Nephron progenitor cell (in vitro differentiated cells): ENCODE measurements at regions not wholly inside any gene's neighbourhood (a gene's known extent, or its start where the extent isn't known, plus 50 kb on each side); places are given as distances from the start of the nearest gene placed in this dataset.

ENCODE experiments used
- DNase-seq: peaks from one replicate; pipeline ENCODE4 v3.0.0; 2021
- H3K27ac Mint-ChIP-seq: 2 replicates; pipeline ENCODE4 v1.8.0; 2021; ENCODE audit warnings: mild to moderate bottlenecking, moderate library complexity, mixed read lengths
- H3K27me3 Mint-ChIP-seq: 2 replicates; pipeline ENCODE4 v1.8.0; 2021; ENCODE audit warnings: mild to moderate bottlenecking, low read depth, mixed read lengths; ENCODE audit not compliant: poor library complexity
- H3K36me3 Mint-ChIP-seq: 2 replicates; pipeline ENCODE4 v1.8.0; 2021; ENCODE audit warnings: low read depth, mixed read lengths
- H3K4me1 Mint-ChIP-seq: 2 replicates; pipeline ENCODE4 v1.8.0; 2021; ENCODE audit warnings: mixed read lengths
- H3K4me3 Mint-ChIP-seq: 2 replicates; pipeline ENCODE4 v1.8.0; 2021; ENCODE audit warnings: mild to moderate bottlenecking, moderate library complexity, mixed read lengths
- H3K9me3 Mint-ChIP-seq: 2 replicates; pipeline ENCODE4 v1.8.0; 2021; ENCODE audit warnings: mild to moderate bottlenecking, moderate library complexity, mixed read lengths
- TF ChIP-seq, protein P1 (sequence below): fragments of 200-600 bp; sonication (generic); IDR thresholded peaks from 2 replicates; pipeline ENCODE4 v1.5.0; 2021; ENCODE audit warnings: antibody characterized with exemption

- TF ChIP-seq, protein P1, sequence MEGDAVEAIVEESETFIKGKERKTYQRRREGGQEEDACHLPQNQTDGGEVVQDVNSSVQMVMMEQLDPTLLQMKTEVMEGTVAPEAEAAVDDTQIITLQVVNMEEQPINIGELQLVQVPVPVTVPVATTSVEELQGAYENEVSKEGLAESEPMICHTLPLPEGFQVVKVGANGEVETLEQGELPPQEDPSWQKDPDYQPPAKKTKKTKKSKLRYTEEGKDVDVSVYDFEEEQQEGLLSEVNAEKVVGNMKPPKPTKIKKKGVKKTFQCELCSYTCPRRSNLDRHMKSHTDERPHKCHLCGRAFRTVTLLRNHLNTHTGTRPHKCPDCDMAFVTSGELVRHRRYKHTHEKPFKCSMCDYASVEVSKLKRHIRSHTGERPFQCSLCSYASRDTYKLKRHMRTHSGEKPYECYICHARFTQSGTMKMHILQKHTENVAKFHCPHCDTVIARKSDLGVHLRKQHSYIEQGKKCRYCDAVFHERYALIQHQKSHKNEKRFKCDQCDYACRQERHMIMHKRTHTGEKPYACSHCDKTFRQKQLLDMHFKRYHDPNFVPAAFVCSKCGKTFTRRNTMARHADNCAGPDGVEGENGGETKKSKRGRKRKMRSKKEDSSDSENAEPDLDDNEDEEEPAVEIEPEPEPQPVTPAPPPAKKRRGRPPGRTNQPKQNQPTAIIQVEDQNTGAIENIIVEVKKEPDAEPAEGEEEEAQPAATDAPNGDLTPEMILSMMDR, result peak; percentile 52
- Mint-ChIP-seq H3K27me3 (peaks cover 21% of the 10 kb centered on the region), H3K4me3 (no peak overlapping the region)
These were observed 107.3 kb upstream of the RUNX3 start for GRCh38 chr1:25037174-25038074.

DNA sequence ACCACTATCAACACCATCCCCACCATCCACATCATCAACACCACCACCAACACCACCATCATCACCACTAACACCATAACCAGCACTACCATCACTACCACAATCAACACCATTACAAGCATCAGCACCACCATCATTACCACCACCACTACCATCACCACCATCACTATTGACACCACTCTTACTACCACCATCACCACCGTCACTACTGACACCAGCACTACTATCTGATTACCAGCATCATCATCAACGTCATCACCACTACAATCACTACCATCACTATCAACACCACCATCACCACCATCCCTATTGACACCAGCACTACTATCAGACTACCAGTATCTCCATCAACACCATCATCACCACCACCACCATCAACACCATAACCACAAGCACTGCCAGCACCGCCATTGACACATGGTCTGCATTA is 106.1 kb upstream of the RUNX3 start:
- Mint-ChIP-seq H3K4me1 (peaks cover 14% of the 10 kb centered on the region), H3K4me3 (no peak overlapping the region), H3K27ac (no peak overlapping the region), H3K27me3 (peaks cover 29% of the 10 kb centered on the region), H3K36me3 (no peaks in the 10 kb centered on the region), H3K9me3 (no peaks in the 10 kb centered on the region)
- TF ChIP-seq, protein P1, result no peak
- no peak for DNase-seq

More at GRCh38 chr1:25037174-25038074, 107.3 kb upstream of the RUNX3 start:
- Mint-ChIP-seq H3K9me3 (no peaks in the 10 kb centered on the region), H3K27ac (no peak overlapping the region), H3K36me3 (no peaks in the 10 kb centered on the region), H3K4me1 (peaks cover 13% of the 10 kb centered on the region)
- DNase-seq, result peak; percentile 57

DNA sequence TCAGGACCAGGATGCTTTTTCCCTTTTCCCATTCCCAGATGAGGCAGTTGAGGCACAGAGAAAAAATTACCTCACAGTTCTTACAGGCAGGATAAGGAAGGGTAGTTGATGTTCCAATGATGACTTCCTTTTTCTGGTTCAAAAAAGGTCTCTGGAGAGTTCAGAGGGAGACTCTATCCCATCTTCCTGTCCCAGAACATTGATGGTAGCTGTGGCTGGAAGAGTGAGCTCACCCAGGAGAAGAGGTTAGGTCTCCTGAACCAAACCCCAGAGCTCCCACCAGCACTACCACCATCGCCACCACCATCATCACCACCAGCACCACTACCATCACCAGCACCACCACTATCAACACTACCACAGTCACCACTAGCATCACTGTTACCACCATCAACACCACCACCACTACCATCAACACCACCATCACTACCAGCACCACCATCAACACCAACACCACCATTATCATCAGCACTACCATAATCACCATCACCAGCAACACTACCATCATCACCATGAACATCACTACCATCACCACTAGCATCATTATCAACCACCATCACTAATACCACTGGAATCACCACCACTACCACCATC is 105.5 kb upstream of the RUNX3 start:
- Mint-ChIP-seq H3K36me3 (no peaks in the 10 kb centered on the region), H3K27ac (no peak overlapping the region), H3K27me3 (peaks cover 28% of the 10 kb centered on the region), H3K4me3 (no peak overlapping the region), H3K4me1 (peaks cover 14% of the 10 kb centered on the region), H3K9me3 (no peaks in the 10 kb centered on the region)
- no peak for DNase-seq
- TF ChIP-seq, protein P1, result no peak

DNA sequence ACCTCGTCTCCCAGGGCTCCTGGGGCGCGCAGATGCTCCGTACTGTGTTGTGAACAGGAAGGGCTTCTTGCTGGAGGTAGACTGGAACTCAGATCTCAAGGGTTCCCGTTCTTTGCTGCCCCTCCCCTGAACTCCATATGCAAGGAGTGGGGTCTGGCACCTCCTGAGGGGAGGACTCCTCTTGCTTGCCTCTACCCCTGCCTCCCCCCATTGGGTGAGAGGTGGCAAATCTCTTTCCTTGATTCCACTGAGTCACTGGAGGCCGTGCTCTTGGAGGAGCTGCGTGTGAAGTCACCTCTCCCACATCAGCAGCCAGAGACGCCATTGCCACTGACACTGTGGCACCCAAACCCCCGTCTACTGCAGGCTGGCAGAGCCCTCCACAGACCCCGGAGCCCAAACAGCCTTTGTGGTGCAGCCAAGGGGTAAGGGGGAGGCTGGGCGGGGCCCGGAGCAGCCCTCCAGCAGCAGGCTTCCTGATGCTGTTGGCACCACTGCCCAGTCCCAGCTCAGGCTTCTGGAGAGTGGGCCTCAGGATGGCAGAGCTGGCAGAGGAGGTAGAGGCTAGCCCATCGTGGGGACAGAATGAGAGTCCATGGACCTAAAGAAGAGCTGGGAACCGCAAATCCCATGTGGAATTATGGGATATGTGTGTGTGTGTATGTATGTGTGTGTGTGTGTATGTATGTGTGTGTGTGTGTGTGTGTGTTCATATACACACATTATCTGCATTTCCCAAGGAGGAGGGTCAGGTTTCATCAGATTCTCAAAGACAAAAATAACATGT is 104.9 kb upstream of the RUNX3 start:
- TF ChIP-seq, protein P1, result no peak
- Mint-ChIP-seq H3K9me3 (no peaks in the 10 kb centered on the region), H3K4me1 (peaks cover 14% of the 10 kb centered on the region), H3K27me3 (peaks cover 23% of the 10 kb centered on the region), H3K4me3 (no peak overlapping the region), H3K27ac (no peak overlapping the region), H3K36me3 (no peaks in the 10 kb centered on the region)
- no peak for DNase-seq

GRCh38 chr1:25033828-25034705 is 104.0 kb upstream of the RUNX3 start:
- DNase-seq, result no peak
- no peak overlapping the region for H3K27ac Mint-ChIP-seq
- no peak overlapping the region for H3K4me3 Mint-ChIP-seq
- H3K4me1 Mint-ChIP-seq, result peaks cover 14% of the 10 kb centered on the region
- TF ChIP-seq, protein P1, result no peak
- no peaks in the 10 kb centered on the region for H3K9me3 Mint-ChIP-seq
- H3K36me3 Mint-ChIP-seq, result no peaks in the 10 kb centered on the region
- H3K27me3 Mint-ChIP-seq, result peaks cover 22% of the 10 kb centered on the region
